ENCODE measurements at regions not wholly inside any gene's neighbourhood (a gene's known extent, or its start where the extent isn't known, plus 50 kb on each side); places are given as distances from the start of the nearest gene placed in this dataset.
"Not testable (repeated sequence)": the region's sequence is repeated elsewhere in the genome, so short reads cannot be mapped to it uniquely, and the experiment has no call there.

GRCh38 chr2:101612019-101612418 lies 85.5 kb upstream of the MAP4K4 start:
- FAIRE-seq = no peak
- no peak for DNase-seq (ENCODE audit: low spot score in 2 of 2)

- FAIRE-seq (no peak), DNase-seq (ENCODE audit: low spot score in 2 of 2) (no peak)
Measured at GRCh38 chr2:101610750-101611315, 86.7 kb upstream of the MAP4K4 start.

GRCh38 chr2:101609433-101609832 lies 88.1 kb upstream of the MAP4K4 start:
- DNase-seq (ENCODE audit: low spot score in 2 of 2) (no peak), FAIRE-seq (no peak)

GRCh38 chr2:101608408-101609310 lies 88.8 kb upstream of the MAP4K4 start:
- no peak for FAIRE-seq
- DNase-seq (ENCODE audit: low spot score in 2 of 2) = no peak

GRCh38 chr2:101597347-101597944 lies 100.1 kb upstream of the MAP4K4 start:
- no peak for FAIRE-seq
- DNase-seq (ENCODE audit: low spot score in 2 of 2) = no peak

GRCh38 chr2:101596333-101596732 lies 101.2 kb upstream of the MAP4K4 start:
- FAIRE-seq = no peak
- no peak for DNase-seq (ENCODE audit: low spot score in 2 of 2)

GRCh38 chr2:101587251-101587650 lies 110.3 kb upstream of the MAP4K4 start:
- DNase-seq (ENCODE audit: low spot score in 2 of 2) = no peak
- FAIRE-seq = no peak

GRCh38 chr2:101583861-101584260 lies 108.9 kb upstream of the RFX8 start:
- FAIRE-seq (no peak), DNase-seq (ENCODE audit: low spot score in 2 of 2) (no peak)

GRCh38 chr2:101581675-101582299 lies 106.9 kb upstream of the RFX8 start:
- FAIRE-seq (no peak), DNase-seq (ENCODE audit: low spot score in 2 of 2) (no peak)

- no peak for DNase-seq (ENCODE audit: low spot score in 2 of 2)
- no peak for FAIRE-seq
Measured at GRCh38 chr2:101580528-101580927, 105.6 kb upstream of the RFX8 start.

- FAIRE-seq (no peak), DNase-seq (ENCODE audit: low spot score in 2 of 2) (no peak)
Measured at GRCh38 chr2:101578671-101579070, 103.8 kb upstream of the RFX8 start.

- not testable (repeated sequence) for DNase-seq (ENCODE audit: low spot score in 2 of 2); FAIRE-seq
Measured at GRCh38 chr2:101578135-101578534, 103.2 kb upstream of the RFX8 start.

GRCh38 chr2:101577173-101577572 lies 102.3 kb upstream of the RFX8 start:
- FAIRE-seq (no peak), DNase-seq (ENCODE audit: low spot score in 2 of 2) (no peak)

GRCh38 chr2:101574622-101575021 lies 99.7 kb upstream of the RFX8 start:
- DNase-seq (ENCODE audit: low spot score in 2 of 2) (no peak), FAIRE-seq (no peak)

- DNase-seq (ENCODE audit: low spot score in 2 of 2) (no peak), FAIRE-seq (no peak)
Measured at GRCh38 chr2:101571951-101572350, 97.0 kb upstream of the RFX8 start.

GRCh38 chr2:101569886-101570520 lies 95.1 kb upstream of the RFX8 start:
- DNase-seq (ENCODE audit: low spot score in 2 of 2) (no peak), FAIRE-seq (no peak)

GRCh38 chr2:101568969-101569368 lies 94.1 kb upstream of the RFX8 start:
- FAIRE-seq (no peak), DNase-seq (ENCODE audit: low spot score in 2 of 2) (no peak)

- FAIRE-seq (no peak), DNase-seq (ENCODE audit: low spot score in 2 of 2) (no peak)
Measured at GRCh38 chr2:101566632-101567228, 91.8 kb upstream of the RFX8 start.

GRCh38 chr2:101563849-101564248 lies 88.9 kb upstream of the RFX8 start:
- no peak for DNase-seq (ENCODE audit: low spot score in 2 of 2)
- FAIRE-seq = no peak

- DNase-seq (ENCODE audit: low spot score in 2 of 2) (no peak), FAIRE-seq (no peak)
Measured at GRCh38 chr2:101560780-101561315, 85.9 kb upstream of the RFX8 start.

Measured in frontal cortex (tissue), 3 donors.